Keratinocyte (primary cell): ENCODE measurements at regions not wholly inside any gene's neighbourhood (a gene's known extent, or its start where the extent isn't known, plus 50 kb on each side); places are given as distances from the start of the nearest gene placed in this dataset.

Experiments used
- DNase-seq: peaks from one replicate; pipeline ENCODE4 v3.0.0-alpha.2; 2011; ENCODE audit warnings: low read depth, missing footprints, low spot score
- FAIRE-seq: peaks from 2 replicates; lab custom pipeline; 2011; peaks lifted over from hg19 to GRCh38; lab: Jason Lieb, UNC
- H2AFZ ChIP-seq: 2 replicates; pipeline ENCODE4 v1.6.0; 2012; ENCODE audit warnings: low read length, control low read depth, inconsistent platforms; ENCODE audit not compliant: control insufficient read depth
- H3K27ac ChIP-seq: 2 replicates; pipeline ENCODE4 v1.5.1; 2011; ENCODE audit warnings: low read length; ENCODE audit not compliant: control insufficient read depth, insufficient read depth
- H3K27me3 ChIP-seq: 3 replicates; pipeline ENCODE4 v1.6.0; 2011; ENCODE audit warnings: low read length; ENCODE audit not compliant: control insufficient read depth, insufficient read depth; ENCODE audit errors: extremely low read depth
- H3K36me3 ChIP-seq, 2 experiments: 2 replicates in 1 of 2; 3 replicates in 1 of 2; pipeline ENCODE4 v1.5.1; 2011; ENCODE audit warnings: low read length in 2 of 2, mild to moderate bottlenecking in 1 of 2; ENCODE audit not compliant: control insufficient read depth in 2 of 2, insufficient read depth in 2 of 2; ENCODE audit errors: extremely low read depth in 1 of 2
- H3K4me1 ChIP-seq: 3 replicates; pipeline ENCODE4 v1.5.1; 2011; ENCODE audit warnings: low read length; ENCODE audit not compliant: control insufficient read depth, insufficient read depth; ENCODE audit errors: extremely low read depth
- H3K4me2 ChIP-seq: 3 replicates; pipeline ENCODE4 v1.6.0; 2011; ENCODE audit warnings: low read depth, low read length; ENCODE audit not compliant: control insufficient read depth, insufficient read depth; ENCODE audit errors: extremely low read depth
- H3K4me3 ChIP-seq, 3 experiments: fragments of 200-600 bp in 1 of 3; sonication (generic) in 1 of 3; 2 replicates in 2 of 3; 3 replicates in 1 of 3; pipeline ENCODE4 v1.5.1; 2011 to 2016; ENCODE audit warnings: low read length in 3 of 3, mild to moderate bottlenecking in 3 of 3, control low read depth in 2 of 3, inconsistent platforms in 1 of 3, low read depth in 1 of 3, mixed read lengths in 1 of 3, mixed run types in 1 of 3, moderate library complexity in 1 of 3; ENCODE audit not compliant: control insufficient read depth in 2 of 3, insufficient read depth in 2 of 3; ENCODE audit errors: extremely low read depth in 1 of 3
- H3K79me2 ChIP-seq: 2 replicates; pipeline ENCODE4 v1.6.0; 2012; ENCODE audit warnings: low read length; ENCODE audit not compliant: control insufficient read depth, insufficient read depth
- H3K9ac ChIP-seq: 3 replicates; pipeline ENCODE4 v1.6.0; 2011; ENCODE audit warnings: low read length; ENCODE audit not compliant: control insufficient read depth, insufficient read depth; ENCODE audit errors: extremely low read depth
- H3K9me1 ChIP-seq: 3 replicates; pipeline ENCODE4 v1.6.0; 2011; ENCODE audit warnings: low read length; ENCODE audit not compliant: control insufficient read depth, insufficient read depth; ENCODE audit errors: extremely low read depth
- H3K9me3 ChIP-seq: 2 replicates; pipeline ENCODE4 v1.5.1; 2012; ENCODE audit warnings: low read depth, low read length; ENCODE audit not compliant: control insufficient read depth
- H4K20me1 ChIP-seq: 3 replicates; pipeline ENCODE4 v1.6.0; 2011; ENCODE audit warnings: low read length; ENCODE audit not compliant: control insufficient read depth, insufficient read depth; ENCODE audit errors: extremely low read depth
- CTCF ChIP-seq, 3 experiments: IDR thresholded peaks in 1 of 3; conservative IDR thresholded peaks in 1 of 3; optimal IDR thresholded peaks in 1 of 3; 2 replicates in 2 of 3; 3 replicates in 1 of 3; pipeline versions ENCODE3 to v1.5.1; 2011; ENCODE audit warnings: low read length in 3 of 3, mild to moderate bottlenecking in 3 of 3, moderate library complexity in 2 of 3, control low read depth in 1 of 3, inconsistent platforms in 1 of 3; ENCODE audit not compliant: insufficient read depth in 2 of 3; ENCODE audit errors: extremely low read depth in 1 of 3
- EZH2 ChIP-seq: IDR thresholded peaks from one replicate; pipeline ENCODE4 v1.6.1; 2012; ENCODE audit warnings: inconsistent platforms, mild to moderate bottlenecking, low read length, moderate library complexity
- dilution Hi-C: fragments of 300-500 bp; cut with MboI; formaldehyde crosslinking; loops from one replicate; pipeline ENCODE4 v1.7.0; 2020; ENCODE audit warnings: low sequenced_read_pairs; ENCODE audit not compliant: extremely low pct_ligation_motif_present

GRCh38 chr2:196403471-196403870, 232.1 kb upstream of the STK17B start:
- H2AFZ ChIP-seq, result no peak overlapping the region
- H3K36me3 ChIP-seq, result no peaks in the 10 kb centered on the region
- FAIRE-seq (no peak), DNase-seq (no peak)
- peaks cover 14% of the 10 kb centered on the region for H3K4me1 ChIP-seq
- dilution Hi-C loops, result no loop called here
- no peak overlapping the region for H3K4me3 ChIP-seq
- H3K27ac ChIP-seq, result no peak overlapping the region
- no peaks in the 10 kb centered on the region for H3K79me2 ChIP-seq
- H3K9me1 ChIP-seq, result no peaks in the 10 kb centered on the region
- no peaks in the 10 kb centered on the region for H3K27me3 ChIP-seq
- H4K20me1 ChIP-seq, result no peaks in the 10 kb centered on the region
- no peak overlapping the region for H3K9ac ChIP-seq
- no peaks in the 10 kb centered on the region for H3K9me3 ChIP-seq
- no peak overlapping the region for H3K4me2 ChIP-seq
- TF ChIP-seq EZH2, result no peak
- no peak for TF ChIP-seq CTCF (optimal IDR thresholded peaks at IDR 0.05 in 1 of 3, IDR thresholded peaks at IDR 0.05 in 1 of 3, conservative IDR thresholded peaks at IDR 0.05 in 1 of 3; ENCODE audit: extremely low read depth in 1 of 3, insufficient read depth in 2 of 3, low read length in 3 of 3)

GRCh38 chr2:196404276-196404675, 232.9 kb upstream of the STK17B start:
- no peak for TF ChIP-seq EZH2
- TF ChIP-seq CTCF (optimal IDR thresholded peaks at IDR 0.05 in 1 of 3, IDR thresholded peaks at IDR 0.05 in 1 of 3, conservative IDR thresholded peaks at IDR 0.05 in 1 of 3; ENCODE audit: extremely low read depth in 1 of 3, insufficient read depth in 2 of 3, low read length in 3 of 3), result no peak
- H3K9ac ChIP-seq, result no peak overlapping the region
- peaks cover 14% of the 10 kb centered on the region for H3K4me1 ChIP-seq
- no peak overlapping the region for H3K4me3 ChIP-seq
- H3K27ac ChIP-seq, result no peak overlapping the region
- H4K20me1 ChIP-seq, result no peaks in the 10 kb centered on the region
- H3K9me1 ChIP-seq, result no peaks in the 10 kb centered on the region
- DNase-seq (no peak), FAIRE-seq (no peak)
- H3K9me3 ChIP-seq, result no peaks in the 10 kb centered on the region
- dilution Hi-C loops, result no loop called here
- no peak overlapping the region for H3K4me2 ChIP-seq
- no peaks in the 10 kb centered on the region for H3K36me3 ChIP-seq
- H2AFZ ChIP-seq, result no peak overlapping the region
- H3K79me2 ChIP-seq, result no peaks in the 10 kb centered on the region
- H3K27me3 ChIP-seq, result no peaks in the 10 kb centered on the region
